ENCODE measurements at regions not wholly inside any gene's neighbourhood (a gene's known extent, or its start where the extent isn't known, plus 50 kb on each side); places are given as distances from the start of the nearest gene placed in this dataset.

GRCh38 chr14:43778937-43779639, 728.0 kb downstream of the FSCB start:
- H3K27me3 ChIP-seq (replicated peaks; ENCODE audit: control insufficient read depth, insufficient read depth, low read length) = no peaks in the 10 kb centered on the region
- H3K9me3 ChIP-seq = no peaks in the 10 kb centered on the region
- Mint-ChIP-seq H3K4me3 (ENCODE audit: unreplicated experiment) (no peak overlapping the region), H3K27ac (ENCODE audit: unreplicated experiment) (no peak overlapping the region), H3K4me1 (ENCODE audit: low read depth, unreplicated experiment) (peaks cover 19% of the 10 kb centered on the region), H3K36me3 (ENCODE audit: insufficient read depth, unreplicated experiment) (no peaks in the 10 kb centered on the region), H3K9me3 (ENCODE audit: unreplicated experiment) (peaks cover 18% of the 10 kb centered on the region), H3K27me3 (ENCODE audit: insufficient read depth, unreplicated experiment) (no peaks in the 10 kb centered on the region)
- H3K36me3 ChIP-seq (ENCODE audit: control insufficient read depth, insufficient read depth, low read length) = no peaks in the 10 kb centered on the region
- DNase-seq = no peak
- peaks cover 15% of the 10 kb centered on the region for H3K4me1 ChIP-seq
- H3K4me3 ChIP-seq (ENCODE audit: low read depth, low read length) = no peak overlapping the region
- TF ChIP-seq CTCF (IDR thresholded peaks at IDR 0.05; ENCODE audit: insufficient read depth in 1 of 2, low read depth in 1 of 2, low read length in 1 of 2, severe bottlenecking in 1 of 2, unreplicated experiment in 1 of 2) = no peak
- ChIA-PET POLR2A (no interaction called here), CTCF (no interaction called here)
- intact Hi-C loops (cut with micrococcal nuclease; ENCODE audit: unreplicated experiment) = no loop called here
- BruUV-seq (replicated peaks) = no TSS peak

- H3K9me3 ChIP-seq = no peaks in the 10 kb centered on the region; the same call in 1 of the 2 replicates
- peaks cover 22% of the 10 kb centered on the region for H3K9me3 Mint-ChIP-seq (ENCODE audit: unreplicated experiment)
- H3K36me3 Mint-ChIP-seq (ENCODE audit: insufficient read depth, unreplicated experiment) = no peaks in the 10 kb centered on the region
- peaks cover 15% of the 10 kb centered on the region for H3K4me1 ChIP-seq
- DNase-seq = no peak
- no peaks in the 10 kb centered on the region for H3K36me3 ChIP-seq (ENCODE audit: control insufficient read depth, insufficient read depth, low read length)
- BruUV-seq (replicated peaks) = no TSS peak
- no peak overlapping the region for H3K4me3 Mint-ChIP-seq (ENCODE audit: unreplicated experiment)
- H3K27me3 ChIP-seq (replicated peaks; ENCODE audit: control insufficient read depth, insufficient read depth, low read length) = no peaks in the 10 kb centered on the region
- ChIA-PET POLR2A (no interaction called here), CTCF (no interaction called here)
- TF ChIP-seq CTCF (IDR thresholded peaks at IDR 0.05; ENCODE audit: insufficient read depth in 1 of 2, low read depth in 1 of 2, low read length in 1 of 2, severe bottlenecking in 1 of 2, unreplicated experiment in 1 of 2) = no peak
- no peak overlapping the region for H3K27ac Mint-ChIP-seq (ENCODE audit: unreplicated experiment)
- peaks cover 19% of the 10 kb centered on the region for H3K4me1 Mint-ChIP-seq (ENCODE audit: low read depth, unreplicated experiment)
- no peaks in the 10 kb centered on the region for H3K27me3 Mint-ChIP-seq (ENCODE audit: insufficient read depth, unreplicated experiment)
- intact Hi-C loops (cut with micrococcal nuclease; ENCODE audit: unreplicated experiment) = no loop called here
- no peak overlapping the region for H3K4me3 ChIP-seq (ENCODE audit: low read depth, low read length)
These were observed 728.5 kb downstream of the FSCB start for GRCh38 chr14:43778570-43778936.

GRCh38 chr14:43765474-43765873, 741.6 kb downstream of the FSCB start:
- H3K27me3 Mint-ChIP-seq (ENCODE audit: insufficient read depth, unreplicated experiment) = no peaks in the 10 kb centered on the region
- Histone ChIP-seq H3K4me3 (ENCODE audit: low read depth, low read length) (no peak overlapping the region), H3K9me3 (no peaks in the 10 kb centered on the region), H3K36me3 (ENCODE audit: control insufficient read depth, insufficient read depth, low read length) (no peaks in the 10 kb centered on the region), H3K27me3 (replicated peaks; ENCODE audit: control insufficient read depth, insufficient read depth, low read length) (no peaks in the 10 kb centered on the region), H3K4me1 (no peaks in the 10 kb centered on the region)
- CTCF ChIA-PET = no interaction called here
- H3K9me3 Mint-ChIP-seq (ENCODE audit: unreplicated experiment) = no peaks in the 10 kb centered on the region
- TF ChIP-seq CTCF (IDR thresholded peaks at IDR 0.05; ENCODE audit: insufficient read depth in 1 of 2, low read depth in 1 of 2, low read length in 1 of 2, severe bottlenecking in 1 of 2, unreplicated experiment in 1 of 2) = no peak
- no peak for DNase-seq
- no peaks in the 10 kb centered on the region for H3K36me3 Mint-ChIP-seq (ENCODE audit: insufficient read depth, unreplicated experiment)
- no peaks in the 10 kb centered on the region for H3K4me1 Mint-ChIP-seq (ENCODE audit: low read depth, unreplicated experiment)
- no peak overlapping the region for H3K4me3 Mint-ChIP-seq (ENCODE audit: unreplicated experiment)
- POLR2A ChIA-PET = no interaction called here
- BruUV-seq (replicated peaks) = no TSS peak
- intact Hi-C loops (cut with micrococcal nuclease; ENCODE audit: unreplicated experiment) = no loop called here
- H3K27ac Mint-ChIP-seq (ENCODE audit: unreplicated experiment) = no peak overlapping the region

Measured in Caco-2 (cell line).